SU-DHL-6 (cell line): ENCODE measurements at regions not wholly inside any gene's neighbourhood (a gene's known extent, or its start where the extent isn't known, plus 50 kb on each side); places are given as distances from the start of the nearest gene placed in this dataset.
"Not testable (repeated sequence)": the region's sequence is repeated elsewhere in the genome, so short reads cannot be mapped to it uniquely, and the experiment has no call there.

Experiments used
- H2AFZ ChIP-seq: fragments of 200-600 bp; sonication (generic); 2 replicates; pipeline ENCODE4 v1.6.1; 2014; ENCODE audit warnings: low read depth, mild to moderate bottlenecking, moderate library complexity, mixed read lengths, antibody characterized with exemption, low read length; ENCODE audit not compliant: severe bottlenecking
- H3F3A ChIP-seq: fragments of 200-600 bp; shearing (Covaris generic); 2 replicates; pipeline ENCODE4 v1.6.0; 2016; ENCODE audit warnings: antibody characterized with exemption, mild to moderate bottlenecking; ENCODE audit not compliant: insufficient read depth
- H3K27ac ChIP-seq: fragments of 200-600 bp; sonication (generic); 2 replicates; pipeline ENCODE4 v1.5.1; 2016; ENCODE audit warnings: low read depth, mild to moderate bottlenecking, low read length, moderate library complexity, mixed read lengths
- H3K27me3 ChIP-seq: fragments of 200-600 bp; sonication (generic), shearing (Covaris generic); 2 replicates; pipeline ENCODE4 v1.6.0; 2014; ENCODE audit warnings: mild to moderate bottlenecking, low read length
- H3K36me3 ChIP-seq: fragments of 200-600 bp; sonication (generic); 2 replicates; pipeline ENCODE4 v1.6.1; 2014; ENCODE audit warnings: mild to moderate bottlenecking, low read length, mixed read lengths
- H3K4me2 ChIP-seq: fragments of 300-600, 200-600 bp; shearing (Covaris generic), sonication (generic); 2 replicates; pipeline ENCODE4 v1.6.0; 2014; ENCODE audit warnings: low read length, low read depth, mild to moderate bottlenecking; ENCODE audit not compliant: poor library complexity, severe bottlenecking
- H3K4me3 ChIP-seq: fragments of 200-600 bp; sonication (generic); 2 replicates; pipeline ENCODE4 v1.5.1; 2014; ENCODE audit warnings: antibody characterized with exemption, low read length, mild to moderate bottlenecking, mixed read lengths; ENCODE audit not compliant: insufficient read depth, poor library complexity, severe bottlenecking
- H3K79me2 ChIP-seq: fragments of 200-600 bp; sonication (generic); 2 replicates; pipeline ENCODE4 v1.6.1; 2014; ENCODE audit warnings: mild to moderate bottlenecking, low read length, moderate library complexity; ENCODE audit not compliant: insufficient read depth
- H3K9ac ChIP-seq: fragments of 200-600 bp; sonication (generic); 2 replicates; pipeline ENCODE4 v1.7.0; 2014; ENCODE audit warnings: mild to moderate bottlenecking, low read length
- H3K9me2 ChIP-seq: fragments of 200-600 bp; sonication (generic); replicated peaks from 2 replicates; pipeline ENCODE4 v1.6.1; 2014; ENCODE audit warnings: low read length; ENCODE audit not compliant: insufficient read depth
- H3K9me3 ChIP-seq: fragments of 200-600 bp; sonication (generic); 2 replicates; pipeline ENCODE4 v1.6.1; 2014; ENCODE audit warnings: low read length, mixed read lengths; ENCODE audit not compliant: insufficient read depth
- H4K20me1 ChIP-seq: fragments of 200-600 bp; sonication (generic); 2 replicates; pipeline ENCODE4 v1.6.1; 2014; ENCODE audit warnings: low read depth, mild to moderate bottlenecking, antibody characterized with exemption, low read length, moderate library complexity, mixed read lengths
- CTCF ChIP-seq: fragments of 200-600 bp; sonication (generic); IDR thresholded peaks from one replicate; pipeline ENCODE4 v1.5.1; 2017; ENCODE audit warnings: antibody characterized with exemption, mild to moderate bottlenecking, low read length, moderate library complexity; ENCODE audit not compliant: insufficient read depth, poor library complexity, severe bottlenecking
- EZH2phosphoT487 ChIP-seq: fragments of 200-600 bp; sonication (generic), shearing (Covaris generic); conservative IDR thresholded peaks from 2 replicates; pipeline ENCODE4 v1.6.1; 2018; ENCODE audit warnings: mild to moderate bottlenecking, antibody characterized with exemption, low read length, moderate library complexity, mixed read lengths

- Histone ChIP-seq H3K36me3 (no peaks in the 10 kb centered on the region), H2AFZ (no peak overlapping the region), H3K9ac (no peak overlapping the region), H3K4me2 (no peak overlapping the region), H3F3A (no peaks in the 10 kb centered on the region), H3K9me2 (no peaks in the 10 kb centered on the region), H3K79me2 (no peaks in the 10 kb centered on the region), H3K27ac (no peak overlapping the region), H4K20me1 (no peaks in the 10 kb centered on the region), H3K4me3 (no peak overlapping the region), H3K9me3 (no peaks in the 10 kb centered on the region), H3K27me3 (no peaks in the 10 kb centered on the region)
- TF ChIP-seq EZH2phosphoT487 (no peak), CTCF (no peak)
Observed at GRCh38 chr2:49755777-49756176, 601.5 kb upstream of the FSHR start.

GRCh38 chr2:49754381-49754780 is 600.1 kb upstream of the FSHR start:
- Histone ChIP-seq H3K79me2 (no peaks in the 10 kb centered on the region), H3K27ac (no peak overlapping the region), H3K36me3 (no peaks in the 10 kb centered on the region), H3K9me2 (no peaks in the 10 kb centered on the region), H3K9me3 (no peaks in the 10 kb centered on the region), H3K4me3 (no peak overlapping the region), H2AFZ (no peak overlapping the region), H3F3A (no peaks in the 10 kb centered on the region), H3K9ac (no peak overlapping the region), H3K27me3 (no peaks in the 10 kb centered on the region), H4K20me1 (no peaks in the 10 kb centered on the region), H3K4me2 (no peak overlapping the region)
- no peak for TF ChIP-seq CTCF
- no peak for TF ChIP-seq EZH2phosphoT487

- Histone ChIP-seq H3K9me3 (no peaks in the 10 kb centered on the region), H3K4me3 (no peak overlapping the region), H3K27ac (no peak overlapping the region)
Observed at GRCh38 chr2:49753344-49753985, 599.1 kb upstream of the FSHR start.

GRCh38 chr2:49737606-49738005 is 583.3 kb upstream of the FSHR start:
- no peak for TF ChIP-seq EZH2phosphoT487
- no peak for TF ChIP-seq CTCF
- H3K4me3 ChIP-seq, result no peak overlapping the region
- no peaks in the 10 kb centered on the region for H3F3A ChIP-seq

More at GRCh38 chr2:49753344-49753985, 599.1 kb upstream of the FSHR start:
- no peaks in the 10 kb centered on the region for H3K9me2 ChIP-seq
- no peak overlapping the region for H3K9ac ChIP-seq
- no peak for TF ChIP-seq EZH2phosphoT487
- no peaks in the 10 kb centered on the region for H3F3A ChIP-seq
- H3K79me2 ChIP-seq, result no peaks in the 10 kb centered on the region
- H4K20me1 ChIP-seq, result no peaks in the 10 kb centered on the region
- H3K36me3 ChIP-seq, result no peaks in the 10 kb centered on the region
- H2AFZ ChIP-seq, result no peak overlapping the region
- H3K27me3 ChIP-seq, result no peaks in the 10 kb centered on the region
- no peak overlapping the region for H3K4me2 ChIP-seq

GRCh38 chr2:49732924-49733323 is 578.6 kb upstream of the FSHR start:
- not testable (repeated sequence) for H3K36me3 ChIP-seq, H3K9me2 ChIP-seq, H4K20me1 ChIP-seq, H3K79me2 ChIP-seq, H3K27me3 ChIP-seq, H3K9ac ChIP-seq, H3K4me2 ChIP-seq, H2AFZ ChIP-seq, H3K27ac ChIP-seq, H3K4me3 ChIP-seq, H3K9me3 ChIP-seq, H3F3A ChIP-seq

More at GRCh38 chr2:49737606-49738005, 583.3 kb upstream of the FSHR start:
- Histone ChIP-seq H3K9ac (no peak overlapping the region), H3K27ac (no peak overlapping the region), H3K9me3 (no peaks in the 10 kb centered on the region), H3K4me2 (no peak overlapping the region), H2AFZ (no peak overlapping the region), H3K36me3 (no peaks in the 10 kb centered on the region), H3K27me3 (no peaks in the 10 kb centered on the region), H4K20me1 (no peaks in the 10 kb centered on the region), H3K79me2 (no peaks in the 10 kb centered on the region), H3K9me2 (no peaks in the 10 kb centered on the region)
